Stimulated activated CD8-positive, alpha-beta memory T cell treated with anti-CD3 and anti-CD28 coated beads, Interleukin-15, amount 100 ng/mL, for 48 hours (primary cell): ENCODE measurements at regions not wholly inside any gene's neighbourhood (a gene's known extent, or its start where the extent isn't known, plus 50 kb on each side); places are given as distances from the start of the nearest gene placed in this dataset.
A peak's percentile ranks its signal among the peaks of the same experiment; 100 is the strongest.

Source experiments
- DNase-seq, 2 donors: peaks; one replicate each; pipeline ENCODE4 v3.0.0-alpha.2; 2020; ENCODE audit warnings: low read depth in 2 of 2

GRCh38 chr7:33813331-33813730 lies 92.0 kb upstream of the BMPER start:
- no peak for DNase-seq

- no peak for DNase-seq
Observed at GRCh38 chr7:33814400-33814799, 90.9 kb upstream of the BMPER start.

GRCh38 chr7:33814936-33815335 lies 90.4 kb upstream of the BMPER start:
- no peak for DNase-seq

- DNase-seq: no peak
Observed at GRCh38 chr7:33815336-33815735, 90.0 kb upstream of the BMPER start.

GRCh38 chr7:33816106-33816505 lies 89.2 kb upstream of the BMPER start:
- peak in 1 of 2 donors; percentile 4 for DNase-seq

GRCh38 chr7:33819658-33820057 lies 85.7 kb upstream of the BMPER start:
- DNase-seq: no peak

- no peak for DNase-seq
Observed at GRCh38 chr7:33820206-33820605, 85.1 kb upstream of the BMPER start.

- no peak for DNase-seq
Observed at GRCh38 chr7:33821970-33822369, 83.4 kb upstream of the BMPER start.

- DNase-seq: no peak
Observed at GRCh38 chr7:33823913-33824312, 81.4 kb upstream of the BMPER start.

GRCh38 chr7:33824911-33825459 lies 80.4 kb upstream of the BMPER start:
- DNase-seq: no peak

- no peak for DNase-seq
Observed at GRCh38 chr7:33825644-33826043, 79.7 kb upstream of the BMPER start.

GRCh38 chr7:33829536-33829935 lies 75.8 kb upstream of the BMPER start:
- no peak for DNase-seq

GRCh38 chr7:33831389-33832141 lies 73.8 kb upstream of the BMPER start:
- DNase-seq: no peak

- no peak for DNase-seq
Observed at GRCh38 chr7:33832271-33832721, 73.0 kb upstream of the BMPER start.

GRCh38 chr7:33836797-33837355 lies 68.5 kb upstream of the BMPER start:
- no peak for DNase-seq

GRCh38 chr7:33837356-33837851 lies 67.9 kb upstream of the BMPER start:
- DNase-seq: no peak

- DNase-seq: no peak
Observed at GRCh38 chr7:33841031-33841430, 64.3 kb upstream of the BMPER start.

- no peak for DNase-seq
Observed at GRCh38 chr7:33841705-33842129, 63.6 kb upstream of the BMPER start.

- DNase-seq: no peak
Observed at GRCh38 chr7:33842150-33842549, 63.2 kb upstream of the BMPER start.

GRCh38 chr7:33845991-33846509 lies 59.3 kb upstream of the BMPER start:
- DNase-seq: no peak

- no peak for DNase-seq
Observed at GRCh38 chr7:33849004-33849403, 56.3 kb upstream of the BMPER start.

GRCh38 chr7:33849971-33850559 lies 55.3 kb upstream of the BMPER start:
- DNase-seq: no peak
